Upper lobe of left lung (tissue), 6 donors: ENCODE measurements at regions not wholly inside any gene's neighbourhood (a gene's known extent, or its start where the extent isn't known, plus 50 kb on each side); places are given as distances from the start of the nearest gene placed in this dataset.
A peak's percentile ranks its signal among the peaks of the same experiment; 100 is the strongest.
"Not testable (repeated sequence)": the region's sequence is repeated elsewhere in the genome, so short reads cannot be mapped to it uniquely, and the experiment has no call there.

Experiments used
- ATAC-seq, 2 donors: fragments of 200-7000 bp; cut with Tn5 transposase; one replicate each; pipeline ENCODE4 v1.9.1; 2022; ENCODE audit warnings: mild to moderate bottlenecking in 2 of 2, moderate library complexity in 2 of 2; ENCODE audit not compliant: low FRiP score in 2 of 2
- DNase-seq, 2 donors: peaks; one replicate each; pipeline ENCODE4 v3.0.0-alpha.2; 2019 to 2020
- H3K27ac ChIP-seq, 4 donors: fragments of 200-600 bp; sonication (generic); one replicate each; pipeline ENCODE4 v1.5.1; 2016 to 2019
- H3K27me3 ChIP-seq, 4 donors: fragments of 200-600 bp; sonication (generic); one replicate each; pipeline ENCODE4 v1.5.1; 2017 to 2019
- H3K36me3 ChIP-seq, 4 donors: fragments of 200-600 bp; sonication (generic); one replicate each; pipeline ENCODE4 v1.5.1; 2016 to 2019
- H3K4me1 ChIP-seq, 4 donors: fragments of 200-600 bp; sonication (generic); one replicate each; pipeline ENCODE4 v1.5.1; 2018 to 2019
- H3K4me3 ChIP-seq, 4 donors: fragments of 200-600 bp; sonication (generic); one replicate each; pipeline ENCODE4 v1.5.1; 2017 to 2019; ENCODE audit warnings: mild to moderate bottlenecking in 2 of 4, moderate library complexity in 1 of 4
- H3K9me3 ChIP-seq, 4 donors: fragments of 200-600 bp; sonication (generic); one replicate each; pipeline ENCODE4 v1.5.1; 2018 to 2019
- EP300 ChIP-seq, 4 donors: sonication (generic); formaldehyde crosslinking; IDR thresholded peaks; one replicate each; pipeline ENCODE4 v1.5.1; 2017; ENCODE audit warnings: antibody characterized with exemption in 4 of 4, control low read depth in 2 of 4
- POLR2A ChIP-seq, 4 donors: fragments of 450-650 bp; IDR thresholded peaks; one replicate each; pipeline ENCODE4 v1.5.1; 2016 to 2017; ENCODE audit warnings: antibody characterized with exemption in 4 of 4, mild to moderate bottlenecking in 2 of 4
- POLR2AphosphoS5 ChIP-seq, 2 donors: sonication (generic); formaldehyde crosslinking; IDR thresholded peaks; one replicate each; pipeline ENCODE4 v1.5.1; 2017; ENCODE audit warnings: antibody characterized with exemption in 2 of 2
- WGBS, 2 donors: methylation state at CpG; one replicate each; pipeline ENCODE4 v1.1.5; 2017 to 2018; 5-methylcytosine and 5-hydroxymethylcytosine counted together
- TF ChIP-seq, protein P1 (sequence below), 6 experiments: fragments of 450-650 bp in 4 of 6; fragments of 200-600 bp in 2 of 6; sonication (generic) in 2 of 6; IDR thresholded peaks; one replicate each; pipeline ENCODE4 v1.5.1; 2016 to 2019; ENCODE audit warnings: antibody characterized with exemption in 6 of 6
- donor health status: DM: no; HTN: no; CAD: no; lungs with moderate emphysema.
- donor health status: DM: no; HTN: yes; CAD: no; lungs with severe emphysema.

- TF ChIP-seq POLR2AphosphoS5 (IDR thresholded peaks at IDR 0.05): no peak
- H3K36me3 ChIP-seq: no peaks in the 10 kb centered on the region
- no peaks in the 10 kb centered on the region for H3K27me3 ChIP-seq
- DNase-seq: peak; percentile 34 to 79
- 1 to 5% methylated on average over 14 of the region's 19 CpGs for WGBS, 2 donors
- H3K9me3 ChIP-seq: no peaks in the 10 kb centered on the region
- H3K4me1 ChIP-seq: peaks cover 16 to 23% (median 18%) of the 10 kb centered on the region in 4 donors
- ATAC-seq: peak; percentile 43 to 61
- peak overlapping the region; percentile 81 to 86 (median 85) for H3K27ac ChIP-seq
- peak overlapping the region; percentile 30 to 58 (median 47) for H3K4me3 ChIP-seq
These were observed 100.6 kb upstream of the IGF1R start for GRCh38 chr15:98547741-98548138.

DNA sequence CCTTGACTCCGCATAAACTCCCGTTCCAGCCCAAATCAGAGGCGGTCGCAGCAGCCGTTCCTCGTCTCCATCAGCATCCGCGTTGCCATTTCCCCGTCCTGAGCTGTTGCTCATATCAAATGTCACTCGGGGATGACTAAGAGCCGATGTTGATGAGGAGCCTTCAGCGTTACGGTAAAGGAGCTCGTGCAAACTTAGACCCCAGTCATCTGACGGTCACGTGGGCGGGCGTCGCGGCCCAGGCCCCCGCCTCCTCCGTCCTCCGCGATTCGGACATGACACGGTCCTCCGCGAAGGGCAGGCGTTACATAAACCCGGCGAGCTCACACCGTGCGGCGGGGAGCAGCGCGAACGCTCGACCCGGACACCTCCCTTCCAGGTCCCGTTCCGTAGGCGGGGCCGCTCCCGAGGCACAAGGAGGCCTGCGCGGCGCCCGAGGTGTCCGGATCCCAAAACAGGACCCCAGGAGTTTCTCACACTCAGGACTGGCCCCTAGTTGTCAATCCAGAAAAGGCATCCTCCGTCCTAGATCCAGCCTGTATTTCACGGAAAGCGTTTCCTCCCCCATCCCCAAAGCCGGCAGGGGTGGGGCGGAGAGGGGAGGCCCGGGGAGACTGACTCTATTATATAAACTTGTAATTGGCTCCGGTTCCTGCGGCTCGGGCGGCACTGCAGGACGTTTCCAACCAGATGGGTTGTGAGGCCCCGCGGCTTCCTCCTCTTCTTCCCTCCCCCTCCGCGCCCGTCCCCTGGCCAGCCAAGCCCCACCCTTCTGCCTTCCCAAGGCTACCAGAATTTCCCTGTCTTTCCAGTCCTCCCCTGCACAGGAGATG, 100.0 kb upstream of the IGF1R start:
- DNase-seq (peak; percentile 75 to 93), ATAC-seq (peak; percentile 91)
- H3K27me3 ChIP-seq: no peaks in the 10 kb centered on the region
- 2 to 4% methylated on average over 14 to 57 of the region's 65 CpGs for WGBS, 2 donors
- H3K27ac ChIP-seq: peak overlapping the region; percentile 81 to 86 (median 85)
- H3K36me3 ChIP-seq: no peaks in the 10 kb centered on the region
- no peaks in the 10 kb centered on the region for H3K9me3 ChIP-seq
- TF ChIP-seq, protein P1, sequence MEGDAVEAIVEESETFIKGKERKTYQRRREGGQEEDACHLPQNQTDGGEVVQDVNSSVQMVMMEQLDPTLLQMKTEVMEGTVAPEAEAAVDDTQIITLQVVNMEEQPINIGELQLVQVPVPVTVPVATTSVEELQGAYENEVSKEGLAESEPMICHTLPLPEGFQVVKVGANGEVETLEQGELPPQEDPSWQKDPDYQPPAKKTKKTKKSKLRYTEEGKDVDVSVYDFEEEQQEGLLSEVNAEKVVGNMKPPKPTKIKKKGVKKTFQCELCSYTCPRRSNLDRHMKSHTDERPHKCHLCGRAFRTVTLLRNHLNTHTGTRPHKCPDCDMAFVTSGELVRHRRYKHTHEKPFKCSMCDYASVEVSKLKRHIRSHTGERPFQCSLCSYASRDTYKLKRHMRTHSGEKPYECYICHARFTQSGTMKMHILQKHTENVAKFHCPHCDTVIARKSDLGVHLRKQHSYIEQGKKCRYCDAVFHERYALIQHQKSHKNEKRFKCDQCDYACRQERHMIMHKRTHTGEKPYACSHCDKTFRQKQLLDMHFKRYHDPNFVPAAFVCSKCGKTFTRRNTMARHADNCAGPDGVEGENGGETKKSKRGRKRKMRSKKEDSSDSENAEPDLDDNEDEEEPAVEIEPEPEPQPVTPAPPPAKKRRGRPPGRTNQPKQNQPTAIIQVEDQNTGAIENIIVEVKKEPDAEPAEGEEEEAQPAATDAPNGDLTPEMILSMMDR (IDR thresholded peaks at IDR 0.05): peak in 3 of 6 experiments; percentile 11 to 27 (median 15)
- peak in 1 of 4 donors; percentile 71 for TF ChIP-seq EP300 (IDR thresholded peaks at IDR 0.05)
- peak in 1 of 4 donors; percentile 37 for TF ChIP-seq POLR2A (IDR thresholded peaks at IDR 0.05)
- TF ChIP-seq POLR2AphosphoS5 (IDR thresholded peaks at IDR 0.05): peak; percentile 83 to 92
- peaks cover 16 to 23% (median 18%) of the 10 kb centered on the region in 4 donors for H3K4me1 ChIP-seq
- H3K4me3 ChIP-seq: peak overlapping the region; percentile 30 to 58 (median 47)

- no peak for TF ChIP-seq POLR2A (IDR thresholded peaks at IDR 0.05)
- TF ChIP-seq, protein P1 (IDR thresholded peaks at IDR 0.05): no peak
- no peak for TF ChIP-seq EP300 (IDR thresholded peaks at IDR 0.05)
- no peak for TF ChIP-seq POLR2AphosphoS5 (IDR thresholded peaks at IDR 0.05)
- Histone ChIP-seq H3K27me3 (no peaks in the 10 kb centered on the region), H3K4me3 (peak overlapping the region in 3 of 4 donors; percentile 38 to 58 (median 56)), H3K4me1 (peaks cover 16 to 23% (median 18%) of the 10 kb centered on the region in 4 donors), H3K36me3 (no peaks in the 10 kb centered on the region), H3K27ac (peak overlapping the region in 3 of 4 donors; percentile 84 to 86 (median 86)), H3K9me3 (no peaks in the 10 kb centered on the region)
- ATAC-seq: no peak
- no peak for DNase-seq
- 64 to 68% methylated on average over 11 of the region's 11 CpGs for WGBS, 2 donors
These were observed 99.3 kb upstream of the IGF1R start for GRCh38 chr15:98549003-98549402.

GRCh38 chr15:98549741-98550140, 98.6 kb upstream of the IGF1R start:
- H3K9me3 ChIP-seq: no peaks in the 10 kb centered on the region
- no peaks in the 10 kb centered on the region for H3K36me3 ChIP-seq
- no peak overlapping the region for H3K4me3 ChIP-seq
- TF ChIP-seq, protein P1 (IDR thresholded peaks at IDR 0.05): no peak
- TF ChIP-seq POLR2AphosphoS5 (IDR thresholded peaks at IDR 0.05) (no peak), EP300 (IDR thresholded peaks at IDR 0.05) (no peak), POLR2A (IDR thresholded peaks at IDR 0.05) (no peak)
- no peak overlapping the region for H3K27ac ChIP-seq
- 97 to 100% methylated on average over 12 to 25 of the region's 26 CpGs for WGBS, 2 donors
- peak in 1 of 2 donors; percentile 71 for DNase-seq
- peaks cover 16 to 23% (median 18%) of the 10 kb centered on the region in 4 donors for H3K4me1 ChIP-seq
- H3K27me3 ChIP-seq: no peaks in the 10 kb centered on the region
- ATAC-seq: no peak

GRCh38 chr15:98550363-98550762, 98.0 kb upstream of the IGF1R start:
- not testable (repeated sequence) for DNase-seq, H3K27ac ChIP-seq, ATAC-seq, H3K9me3 ChIP-seq, H3K36me3 ChIP-seq, H3K27me3 ChIP-seq, H3K4me3 ChIP-seq
- peaks cover 16 to 23% (median 18%) of the 10 kb centered on the region in 4 donors for H3K4me1 ChIP-seq
- WGBS, 2 donors: 92 to 99% methylated on average over 7 of the region's 7 CpGs
